Left renal cortex interstitium (tissue), 4 donors: ENCODE measurements at regions not wholly inside any gene's neighbourhood (a gene's known extent, or its start where the extent isn't known, plus 50 kb on each side); places are given as distances from the start of the nearest gene placed in this dataset.
"Not testable (repeated sequence)": the region's sequence is repeated elsewhere in the genome, so short reads cannot be mapped to it uniquely, and the experiment has no call there.

Experiments used
- DNase-seq, 4 donors: peaks; one replicate each; pipeline ENCODE4 v3.0.0-alpha.2; 2013; ENCODE audit warnings: low read depth in 4 of 4, low spot score in 2 of 4, missing footprints in 1 of 4

GRCh38 chr2:126269911-126270310, 386.0 kb upstream of the GYPC start:
- no peak for DNase-seq

- DNase-seq: no peak
Measured at GRCh38 chr2:126270587-126270986, 385.4 kb upstream of the GYPC start.

- DNase-seq: no peak
Measured at GRCh38 chr2:126272401-126272800, 383.6 kb upstream of the GYPC start.

GRCh38 chr2:126275098-126275497, 380.9 kb upstream of the GYPC start:
- no peak for DNase-seq

GRCh38 chr2:126276268-126276667, 379.7 kb upstream of the GYPC start:
- not testable (repeated sequence) for DNase-seq

- no peak for DNase-seq
Measured at GRCh38 chr2:126288362-126288761, 367.6 kb upstream of the GYPC start.

- not testable (repeated sequence) for DNase-seq
Measured at GRCh38 chr2:126293962-126294361, 362.0 kb upstream of the GYPC start.

GRCh38 chr2:126299469-126299976, 356.4 kb upstream of the GYPC start:
- DNase-seq: no peak

GRCh38 chr2:126300348-126300747, 355.6 kb upstream of the GYPC start:
- DNase-seq: no peak

GRCh38 chr2:126302043-126302442, 353.9 kb upstream of the GYPC start:
- no peak for DNase-seq

- no peak for DNase-seq
Measured at GRCh38 chr2:126303113-126303512, 352.8 kb upstream of the GYPC start.

- no peak for DNase-seq
Measured at GRCh38 chr2:126304154-126304553, 351.8 kb upstream of the GYPC start.

- DNase-seq: no peak
Measured at GRCh38 chr2:126306539-126306938, 349.4 kb upstream of the GYPC start.

GRCh38 chr2:126307740-126308139, 348.2 kb upstream of the GYPC start:
- no peak for DNase-seq

- no peak for DNase-seq
Measured at GRCh38 chr2:126309185-126309584, 346.8 kb upstream of the GYPC start.

GRCh38 chr2:126312579-126312978, 343.4 kb upstream of the GYPC start:
- no peak for DNase-seq

- DNase-seq: no peak
Measured at GRCh38 chr2:126315828-126316227, 340.1 kb upstream of the GYPC start.

GRCh38 chr2:126317790-126318431, 338.0 kb upstream of the GYPC start:
- no peak for DNase-seq

GRCh38 chr2:126322342-126322741, 333.6 kb upstream of the GYPC start:
- DNase-seq: no peak

- DNase-seq: no peak
Measured at GRCh38 chr2:126325202-126325601, 330.8 kb upstream of the GYPC start.

GRCh38 chr2:126329173-126329572, 326.8 kb upstream of the GYPC start:
- no peak for DNase-seq

- no peak for DNase-seq
Measured at GRCh38 chr2:126342457-126342856, 313.5 kb upstream of the GYPC start.

- DNase-seq: no peak
Measured at GRCh38 chr2:126343136-126343535, 312.8 kb upstream of the GYPC start.
